ENCODE measurements at regions not wholly inside any gene's neighbourhood (a gene's known extent, or its start where the extent isn't known, plus 50 kb on each side); places are given as distances from the start of the nearest gene placed in this dataset.

DNA sequence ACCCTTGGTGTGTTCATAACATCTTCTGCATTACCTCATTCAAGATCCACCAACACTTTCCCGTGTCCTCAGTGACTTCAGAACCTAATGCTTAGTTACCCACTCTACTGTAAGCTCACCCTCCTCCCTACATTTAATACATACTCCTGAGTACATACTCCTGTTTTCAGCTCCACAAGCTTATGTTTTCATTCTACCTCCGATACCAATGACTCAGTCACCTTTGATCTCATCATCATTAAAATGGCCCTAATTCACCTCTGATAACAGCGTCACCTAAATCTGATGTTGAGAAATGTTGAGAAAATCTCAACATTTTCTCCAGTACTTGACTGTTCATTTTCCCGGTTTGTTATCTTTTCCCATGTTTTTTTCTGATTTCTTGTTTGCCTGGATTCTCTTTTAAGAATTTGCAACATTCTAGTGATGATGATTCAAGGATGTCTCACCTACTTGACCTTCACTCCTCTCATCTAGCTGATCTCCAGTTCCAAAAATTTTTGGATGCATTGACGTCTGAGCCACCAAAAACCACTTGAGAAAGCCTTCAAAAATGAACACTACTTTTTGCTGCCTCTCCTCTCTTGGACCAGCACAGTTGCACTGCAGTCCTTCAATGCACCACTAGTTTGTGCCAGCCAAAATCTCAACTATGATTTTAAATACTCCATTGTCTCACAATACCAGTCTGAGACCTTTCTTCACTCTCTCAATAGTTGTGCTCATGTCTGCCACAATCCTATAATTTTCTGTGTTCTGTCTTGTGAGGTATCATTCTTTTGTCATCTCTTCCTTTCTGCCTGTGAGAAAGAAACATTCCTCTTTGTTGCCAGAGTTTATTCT, 220.7 kb upstream of the SEMA6D start:
- TF ChIP-seq CTCF (IDR thresholded peaks at IDR 0.05; ENCODE audit: low read depth, low read length) (no peak), POLR2A (IDR thresholded peaks at IDR 0.05; ENCODE audit: extremely low read depth, insufficient read length) (no peak)
